ENCODE measurements at regions not wholly inside any gene's neighbourhood (a gene's known extent, or its start where the extent isn't known, plus 50 kb on each side); places are given as distances from the start of the nearest gene placed in this dataset.

DNA sequence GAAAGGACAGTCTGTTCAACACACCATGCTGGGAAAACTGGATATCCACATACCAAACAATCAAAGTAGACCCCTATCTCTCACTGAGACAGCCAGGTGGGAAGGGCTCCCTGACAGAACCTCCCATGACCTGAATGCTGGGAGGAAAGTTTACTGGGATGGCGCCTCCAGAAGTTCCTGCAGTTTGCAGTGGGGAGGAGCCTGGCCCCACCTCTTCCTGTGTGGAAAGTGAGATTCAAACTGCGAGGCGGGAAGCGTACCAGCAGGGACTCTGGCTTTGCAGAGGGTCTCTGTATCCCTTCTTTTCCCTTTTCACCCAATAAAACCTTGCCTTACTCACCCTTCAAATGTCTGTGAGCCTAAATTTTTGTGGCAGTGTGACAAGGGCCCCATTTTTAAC is 190.7 kb downstream of the HHIPL2 start:
- TF ChIP-seq CTCF (IDR thresholded peaks at IDR 0.05; ENCODE audit: low read depth, low read length) = no peak
- no peak for TF ChIP-seq EZH2phosphoT487 (IDR thresholded peaks at IDR 0.05; ENCODE audit: low read depth)
